PC-9 (cell line): ENCODE measurements at regions not wholly inside any gene's neighbourhood (a gene's known extent, or its start where the extent isn't known, plus 50 kb on each side); places are given as distances from the start of the nearest gene placed in this dataset.

Experiments
- CTCF ChIP-seq: fragments of 200-600 bp; sonication (generic); conservative IDR thresholded peaks from 2 replicates; pipeline ENCODE4 v1.6.1; 2017; ENCODE audit warnings: mixed run types, antibody characterized with exemption, mild to moderate bottlenecking, moderate library complexity
- EZH2 ChIP-seq: fragments of 200-600 bp; sonication (generic); IDR thresholded peaks from 2 replicates; pipeline ENCODE4 v1.8.0; 2017; ENCODE audit warnings: antibody characterized with exemption, low read depth

DNA sequence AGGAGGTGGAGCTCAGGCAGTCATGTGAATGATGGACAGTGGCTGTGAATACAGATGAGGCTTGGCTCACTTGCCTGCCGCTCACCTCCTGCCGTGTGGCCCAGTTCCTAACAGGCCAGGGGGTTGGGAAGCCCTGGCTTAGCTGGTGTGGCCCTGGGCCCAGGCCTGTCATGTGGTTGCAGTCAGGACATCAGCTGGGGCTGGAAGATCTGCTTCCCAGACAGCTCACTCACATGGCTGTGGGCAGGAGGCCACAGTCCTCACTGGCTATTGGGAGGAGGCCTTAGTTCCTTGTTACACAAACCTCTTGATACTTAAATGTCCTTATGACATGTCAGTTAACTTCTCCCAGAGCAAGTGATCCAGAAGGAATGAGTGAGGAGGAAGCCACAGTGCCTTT is 138.8 kb upstream of the CSF3R start:
- TF ChIP-seq EZH2 (no peak), CTCF (no peak)
